ENCODE measurements at regions not wholly inside any gene's neighbourhood (a gene's known extent, or its start where the extent isn't known, plus 50 kb on each side); places are given as distances from the start of the nearest gene placed in this dataset.
"Not testable (repeated sequence)": the region's sequence is repeated elsewhere in the genome, so short reads cannot be mapped to it uniquely, and the experiment has no call there.

GRCh38 chr9:94390425-94391098 lies 62.1 kb upstream of the NUTM2F start:
- TF ChIP-seq CTCF, POLR2A (IDR thresholded peaks at IDR 0.05): not testable (repeated sequence)
